Esophagus muscularis mucosa (tissue), 4 donors: ENCODE measurements at regions not wholly inside any gene's neighbourhood (a gene's known extent, or its start where the extent isn't known, plus 50 kb on each side); places are given as distances from the start of the nearest gene placed in this dataset.

Experiments used
- DNase-seq: peaks from one replicate; pipeline ENCODE4 v3.0.0-alpha.2; 2017; ENCODE audit errors: extremely low spot score
- H3K27ac ChIP-seq, 4 donors: fragments of 200-600 bp; sonication (generic); replicated peaks in 1 of 4; 1 replicate in 3 of 4; 2 replicates in 1 of 4; pipeline ENCODE4 v1.5.1; 2016 to 2019; ENCODE audit warnings: mild to moderate bottlenecking in 1 of 4
- H3K27me3 ChIP-seq, 4 donors: fragments of 200-600 bp; sonication (generic); one replicate each; pipeline versions ENCODE4 v1.5.1 to v1.6.0; 2016 to 2019
- H3K36me3 ChIP-seq, 4 donors: fragments of 200-600 bp; sonication (generic); one replicate each; pipeline ENCODE4 v1.5.1; 2016 to 2019
- H3K4me1 ChIP-seq, 4 donors: fragments of 200-600 bp; sonication (generic); one replicate each; pipeline ENCODE4 v1.5.1; 2016 to 2019
- H3K4me3 ChIP-seq, 4 donors: fragments of 200-600 bp; sonication (generic); 1 replicate in 2 of 4; 2 replicates in 2 of 4; pipeline ENCODE4 v1.5.1; 2016 to 2019; ENCODE audit warnings: mild to moderate bottlenecking in 4 of 4, moderate library complexity in 1 of 4
- H3K9me3 ChIP-seq, 4 donors: fragments of 200-600 bp; sonication (generic); 1 replicate in 3 of 4; 2 replicates in 1 of 4; pipeline ENCODE4 v1.5.1; 2016 to 2019
- CTCF ChIP-seq, 3 experiments: fragments of 200-600 bp in 2 of 3; fragments of 450-650 bp in 1 of 3; sonication (generic) in 2 of 3; IDR thresholded peaks; one replicate each; pipeline ENCODE4 v1.5.1; 2017 to 2019; ENCODE audit warnings: antibody characterized with exemption in 3 of 3, mild to moderate bottlenecking in 2 of 3, moderate library complexity in 1 of 3
- EP300 ChIP-seq: sonication (generic); formaldehyde crosslinking; IDR thresholded peaks from one replicate; pipeline ENCODE4 v1.6.1; 2017; ENCODE audit warnings: antibody characterized with exemption
- POLR2A ChIP-seq: fragments of 450-650 bp; IDR thresholded peaks from one replicate; pipeline ENCODE4 v1.6.1; 2017; ENCODE audit warnings: antibody characterized with exemption, moderate library complexity, mild to moderate bottlenecking, low read depth
- POLR2AphosphoS5 ChIP-seq, 2 donors: sonication (generic); formaldehyde crosslinking; IDR thresholded peaks; one replicate each; pipeline ENCODE4 v1.6.1; 2017; ENCODE audit warnings: antibody characterized with exemption in 2 of 2
- WGBS: methylation state at CpG from one replicate; pipeline ENCODE4 v1.1.5; 2018; 5-methylcytosine and 5-hydroxymethylcytosine counted together
- intact Hi-C: fragments of 100-400 bp; cut with DNase I; formaldehyde crosslinking; loops from one replicate; pipeline ENCODE4 v1.15.1; 2023

GRCh38 chr2:82538590-82539279 is 1920.3 kb downstream of the SUCLG1 start:
- TF ChIP-seq EP300 (no peak), POLR2AphosphoS5 (IDR thresholded peaks at IDR 0.05) (no peak), POLR2A (no peak), CTCF (IDR thresholded peaks at IDR 0.05) (no peak)

GRCh38 chr2:82528288-82528687 is 1930.8 kb downstream of the SUCLG1 start:
- no peak overlapping the region for H3K4me3 ChIP-seq
- no peaks in the 10 kb centered on the region for H3K27me3 ChIP-seq
- intact Hi-C loops = no loop called here
- TF ChIP-seq EP300 = no peak
- TF ChIP-seq POLR2A = no peak
- no peak for TF ChIP-seq POLR2AphosphoS5 (IDR thresholded peaks at IDR 0.05)
- TF ChIP-seq CTCF (IDR thresholded peaks at IDR 0.05) = no peak
- no peaks in the 10 kb centered on the region for H3K9me3 ChIP-seq
- WGBS = 91% methylated on average over 8 of the region's 8 CpGs
- H3K27ac ChIP-seq = no peak overlapping the region
- no peak for DNase-seq
- H3K4me1 ChIP-seq = no peaks in the 10 kb centered on the region
- H3K36me3 ChIP-seq = no peaks in the 10 kb centered on the region

More at GRCh38 chr2:82538590-82539279, 1920.3 kb downstream of the SUCLG1 start:
- no peak for DNase-seq
- no peak overlapping the region for H3K4me3 ChIP-seq
- H3K27ac ChIP-seq = no peak overlapping the region
- no peaks in the 10 kb centered on the region for H3K27me3 ChIP-seq
- 79% methylated on average over 1 of the region's 1 CpG for WGBS
- no peaks in the 10 kb centered on the region for H3K9me3 ChIP-seq
- intact Hi-C loops = no loop called here
- H3K4me1 ChIP-seq = no peaks in the 10 kb centered on the region
- H3K36me3 ChIP-seq = no peaks in the 10 kb centered on the region

GRCh38 chr2:82527124-82527523 is 1932.0 kb downstream of the SUCLG1 start:
- Histone ChIP-seq H3K27ac (no peak overlapping the region), H3K4me3 (no peak overlapping the region), H3K36me3 (no peaks in the 10 kb centered on the region), H3K4me1 (no peaks in the 10 kb centered on the region), H3K9me3 (no peaks in the 10 kb centered on the region), H3K27me3 (no peaks in the 10 kb centered on the region)
- 96% methylated on average over 12 of the region's 12 CpGs for WGBS
- DNase-seq = no peak
- TF ChIP-seq CTCF (IDR thresholded peaks at IDR 0.05) = no peak
- TF ChIP-seq POLR2AphosphoS5 (IDR thresholded peaks at IDR 0.05) = no peak
- no peak for TF ChIP-seq POLR2A
- TF ChIP-seq EP300 = no peak
- intact Hi-C loops = no loop called here

- 95% methylated on average over 7 of the region's 7 CpGs for WGBS
- no peak for TF ChIP-seq EP300
- no peak for TF ChIP-seq CTCF (IDR thresholded peaks at IDR 0.05)
- no peak for TF ChIP-seq POLR2AphosphoS5 (IDR thresholded peaks at IDR 0.05)
- no peak for TF ChIP-seq POLR2A
- Histone ChIP-seq H3K4me1 (no peaks in the 10 kb centered on the region), H3K36me3 (no peaks in the 10 kb centered on the region), H3K9me3 (no peaks in the 10 kb centered on the region), H3K4me3 (no peak overlapping the region), H3K27ac (no peak overlapping the region), H3K27me3 (no peaks in the 10 kb centered on the region)
- no peak for DNase-seq
- intact Hi-C loops = no loop called here
These were observed 1932.8 kb downstream of the SUCLG1 start for GRCh38 chr2:82526277-82526676.

- Histone ChIP-seq H3K4me1 (no peaks in the 10 kb centered on the region), H3K4me3 (no peak overlapping the region), H3K27ac (no peak overlapping the region), H3K9me3 (no peaks in the 10 kb centered on the region), H3K27me3 (no peaks in the 10 kb centered on the region), H3K36me3 (no peaks in the 10 kb centered on the region)
- no peak for DNase-seq
- 90% methylated on average over 8 of the region's 8 CpGs for WGBS
- intact Hi-C loops = no loop called here
- TF ChIP-seq CTCF (IDR thresholded peaks at IDR 0.05) = no peak
- TF ChIP-seq POLR2A = no peak
- no peak for TF ChIP-seq POLR2AphosphoS5 (IDR thresholded peaks at IDR 0.05)
- TF ChIP-seq EP300 = no peak
These were observed 1933.3 kb downstream of the SUCLG1 start for GRCh38 chr2:82525744-82526143.
